ENCODE measurements at regions not wholly inside any gene's neighbourhood (a gene's known extent, or its start where the extent isn't known, plus 50 kb on each side); places are given as distances from the start of the nearest gene placed in this dataset.

DNA sequence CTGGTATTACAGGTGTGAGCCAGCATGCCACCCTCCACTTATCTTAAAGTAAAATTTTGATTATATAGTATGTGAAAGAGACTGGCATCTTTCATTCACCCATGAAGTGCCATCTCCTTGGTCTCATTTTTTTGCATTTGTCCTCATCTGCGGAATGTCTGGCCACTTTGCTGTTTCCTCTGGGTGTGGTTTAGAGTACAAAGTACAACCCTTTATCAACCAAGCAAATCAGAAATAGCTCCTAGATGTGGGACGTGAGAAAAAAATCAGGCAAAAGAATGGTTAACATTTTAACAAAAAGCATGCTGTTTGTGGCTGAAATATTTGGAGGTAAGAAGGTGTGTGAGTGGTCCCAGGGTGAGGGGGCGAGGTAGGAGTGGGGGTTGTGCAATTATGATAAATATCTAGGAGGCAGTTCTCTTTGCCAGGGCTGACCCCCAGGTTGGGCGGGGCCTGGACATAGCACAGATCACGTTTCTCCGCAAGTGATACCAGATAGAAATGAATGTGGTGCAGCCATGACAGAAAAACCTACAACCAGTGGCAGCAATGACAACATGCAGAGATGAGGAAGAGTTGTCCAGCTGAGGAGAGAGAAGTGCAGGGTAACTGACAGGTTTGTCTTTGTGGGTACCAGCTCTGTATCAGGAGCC, 115.8 kb upstream of the SERTAD2 start:
- no peak for DNase-seq

DNA sequence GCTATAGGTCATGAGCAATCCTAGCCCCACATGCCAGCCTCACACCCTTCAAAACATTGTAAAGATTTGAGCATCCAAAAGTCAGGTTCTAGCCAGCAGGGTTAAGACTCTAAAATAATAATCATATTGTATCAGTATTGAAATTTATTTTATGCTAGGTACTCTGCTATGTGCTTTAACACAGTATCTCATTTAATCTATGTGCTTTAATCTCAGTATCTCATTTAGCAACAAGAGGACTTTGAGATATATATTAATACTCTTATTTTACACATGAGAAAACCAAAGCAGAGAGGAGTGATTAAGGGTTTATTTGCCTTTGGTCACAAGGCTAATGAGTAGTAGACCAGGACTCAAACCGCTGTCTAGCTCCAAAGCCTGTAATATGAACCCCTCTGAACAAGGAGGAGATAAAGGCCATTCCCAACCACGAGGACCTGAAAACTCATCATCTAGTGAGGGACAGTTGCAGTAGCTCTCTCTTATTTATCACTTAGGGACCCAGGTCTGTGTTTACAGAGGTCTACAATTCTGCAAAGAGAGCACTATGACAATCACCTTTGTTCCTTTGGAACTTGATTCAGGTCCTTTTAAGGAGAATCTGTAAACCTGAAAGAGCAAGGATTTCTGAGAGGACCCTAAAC, 116.5 kb upstream of the SERTAD2 start:
- no peak for DNase-seq

DNA sequence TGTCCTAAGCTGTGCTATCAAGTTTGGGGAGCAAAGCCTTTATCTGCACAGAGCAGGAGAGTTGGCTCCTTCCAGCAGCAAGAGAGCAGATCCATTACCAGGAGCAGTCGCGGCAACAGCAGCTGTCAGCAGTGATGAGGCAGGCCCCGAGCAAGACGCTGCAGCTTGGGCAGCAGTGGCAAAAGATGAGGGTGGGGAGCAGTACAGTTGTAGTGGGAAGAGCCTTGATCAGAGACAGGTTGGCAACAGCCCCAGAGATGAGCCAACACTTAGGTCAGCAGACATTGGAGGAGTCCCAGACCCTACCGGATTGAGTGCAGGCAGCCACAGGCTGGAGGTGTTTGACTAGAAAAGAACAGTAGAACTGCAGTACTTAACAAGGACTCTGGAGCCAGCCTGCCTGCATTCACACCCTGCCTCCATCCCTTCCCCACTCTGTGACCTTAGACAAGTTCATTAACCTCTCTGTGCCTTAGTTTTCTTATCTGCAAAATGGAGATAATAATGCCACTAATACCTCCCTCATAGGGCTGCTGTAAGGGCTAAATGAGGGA, 117.1 kb upstream of the SERTAD2 start:
- DNase-seq = no peak

DNA sequence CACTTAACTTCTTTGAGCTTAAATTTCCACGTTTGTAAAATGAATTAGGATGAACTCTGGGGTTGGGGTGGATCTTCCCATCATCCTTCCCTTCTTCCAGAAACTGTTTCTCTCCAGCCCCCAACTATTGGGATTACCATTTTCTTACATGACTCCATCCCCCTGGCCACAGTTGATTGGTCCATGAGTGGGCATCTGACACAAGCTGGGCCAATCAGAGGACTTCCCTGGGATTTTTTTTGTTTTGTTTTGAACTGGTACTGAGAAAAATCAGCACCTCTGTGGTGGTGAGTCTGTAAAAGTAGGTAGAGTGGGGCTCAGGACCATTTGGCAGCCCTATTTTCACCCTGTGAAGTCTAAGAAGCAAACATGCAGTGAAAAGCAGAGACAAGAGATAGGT, 118.0 kb upstream of the SERTAD2 start:
- no peak for DNase-seq

DNA sequence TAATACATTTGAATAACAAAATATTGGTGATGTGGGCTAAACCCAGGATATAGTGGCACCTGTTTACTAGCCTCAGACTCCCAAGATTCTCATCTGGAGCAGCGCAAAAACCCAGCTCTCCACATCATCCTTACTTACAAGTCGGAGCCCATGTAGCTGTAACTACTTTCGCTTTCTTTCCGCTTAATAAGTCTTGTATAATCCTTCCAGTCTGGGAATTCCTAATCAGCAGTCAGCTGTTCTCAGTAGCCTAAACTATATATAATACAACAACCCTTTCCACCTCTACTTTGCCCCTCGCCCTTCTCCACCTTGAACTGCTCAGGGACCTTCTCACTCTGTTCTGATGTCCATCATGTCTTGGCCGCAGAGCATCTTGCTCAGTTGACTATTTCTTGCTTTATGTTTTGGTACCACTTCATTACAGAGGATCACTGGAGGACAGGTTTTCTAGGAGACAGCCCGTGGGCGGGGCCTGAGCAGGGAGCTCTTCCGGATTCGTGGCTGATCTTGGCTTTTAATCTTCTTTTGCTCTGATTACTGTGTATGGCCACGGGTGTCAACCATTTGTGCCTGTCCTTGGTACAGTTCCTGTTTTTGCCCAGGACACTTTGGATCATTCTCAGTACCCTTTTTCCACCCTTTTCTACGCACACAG, 119.9 kb upstream of the SERTAD2 start:
- no peak for DNase-seq

DNA sequence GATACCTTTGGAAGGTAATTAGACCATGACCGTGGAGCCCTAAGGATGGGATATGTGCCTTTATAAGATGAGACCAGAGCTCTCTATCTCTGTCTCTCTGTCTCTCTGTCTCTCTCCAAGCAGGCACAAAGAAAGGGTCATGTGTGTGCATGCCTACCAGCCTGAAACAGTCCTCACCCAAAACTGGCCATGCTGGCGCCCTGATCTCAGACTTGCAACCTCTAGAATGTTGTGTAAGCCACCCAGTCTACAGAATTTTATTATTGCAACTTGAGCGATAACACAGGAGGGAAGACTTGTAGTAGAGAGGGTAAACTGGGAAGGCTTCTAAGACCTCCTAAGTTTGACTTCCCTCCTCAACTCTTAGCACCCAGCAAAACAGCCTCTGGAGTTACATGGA, 124.1 kb upstream of the SERTAD2 start:
- DNase-seq = no peak

DNA sequence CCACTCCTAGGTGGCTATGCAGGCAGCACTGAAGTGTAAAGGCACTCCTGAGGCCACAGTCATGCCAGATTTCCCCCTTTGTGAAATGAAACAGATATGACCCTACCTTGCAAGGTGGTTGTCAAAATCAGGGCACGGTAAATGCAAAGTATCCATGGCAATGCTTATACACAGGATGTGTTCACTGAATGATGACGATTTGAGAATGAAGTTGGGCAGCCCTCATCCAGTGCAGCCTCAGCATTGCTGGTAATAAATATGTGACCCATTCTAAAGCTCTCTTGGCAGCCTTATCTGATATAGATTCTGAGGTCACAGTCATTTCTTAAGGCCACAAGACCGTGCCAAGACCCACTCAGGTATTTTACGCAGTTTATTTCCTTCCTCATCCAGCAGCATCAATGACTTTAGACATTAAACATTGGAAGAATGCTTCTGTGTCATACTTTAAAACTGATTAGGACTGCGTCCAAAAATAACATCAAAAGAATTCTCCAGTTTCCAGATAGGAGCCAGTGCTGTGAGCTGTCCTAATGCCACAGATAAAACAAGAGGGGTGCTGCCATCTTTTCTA, 125.5 kb upstream of the SERTAD2 start:
- no peak for DNase-seq

DNA sequence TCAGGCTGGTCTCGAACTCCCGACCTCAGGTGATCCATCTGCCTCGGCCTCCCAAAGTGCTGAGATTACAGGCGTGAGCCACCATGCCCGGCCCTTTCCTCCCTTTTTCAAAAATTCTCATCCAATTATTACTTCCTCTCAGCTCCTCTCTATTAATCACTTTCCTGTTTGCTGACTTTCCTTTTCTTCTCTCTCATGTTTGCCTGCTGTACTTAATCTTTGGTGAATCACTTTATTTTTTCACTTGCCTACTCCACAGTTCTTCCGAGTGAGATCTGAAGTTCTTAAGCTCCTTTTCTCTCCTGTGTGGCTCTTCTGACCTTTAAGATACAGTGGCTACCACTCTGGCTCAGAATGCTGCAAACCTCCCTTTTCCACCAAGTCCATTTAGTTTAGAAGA, 126.3 kb upstream of the SERTAD2 start:
- no peak for DNase-seq

DNA sequence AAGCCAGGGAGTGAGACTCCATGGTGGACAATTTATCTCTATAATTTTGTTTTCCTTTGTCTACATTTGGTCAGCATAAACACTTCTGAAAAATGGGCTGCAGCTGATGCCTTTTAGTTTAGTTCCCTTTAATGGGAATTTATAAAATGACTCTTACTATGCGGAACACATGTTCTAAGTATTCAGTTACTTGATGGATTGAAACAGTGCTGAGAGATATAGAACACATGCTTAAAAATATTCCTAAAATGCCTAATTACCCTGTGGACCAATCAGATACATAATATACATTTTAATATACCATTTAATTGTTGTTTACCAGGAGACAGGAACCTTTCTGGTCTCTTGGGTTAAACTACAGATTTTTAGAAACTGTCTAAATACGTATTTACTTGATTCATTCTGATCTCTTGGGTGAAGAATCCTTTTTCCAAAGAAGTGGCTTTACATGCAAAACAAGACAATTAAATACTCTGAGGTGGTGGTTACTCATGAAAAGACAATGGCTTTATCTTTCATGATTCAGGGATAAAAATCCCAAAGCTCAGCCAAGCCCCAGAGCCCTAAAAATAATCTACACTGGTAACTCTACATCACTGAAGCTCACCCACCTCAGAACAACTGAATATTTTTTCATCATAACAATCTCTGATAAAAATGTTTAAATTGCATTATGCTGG, 128.1 kb upstream of the SERTAD2 start:
- DNase-seq = no peak

DNA sequence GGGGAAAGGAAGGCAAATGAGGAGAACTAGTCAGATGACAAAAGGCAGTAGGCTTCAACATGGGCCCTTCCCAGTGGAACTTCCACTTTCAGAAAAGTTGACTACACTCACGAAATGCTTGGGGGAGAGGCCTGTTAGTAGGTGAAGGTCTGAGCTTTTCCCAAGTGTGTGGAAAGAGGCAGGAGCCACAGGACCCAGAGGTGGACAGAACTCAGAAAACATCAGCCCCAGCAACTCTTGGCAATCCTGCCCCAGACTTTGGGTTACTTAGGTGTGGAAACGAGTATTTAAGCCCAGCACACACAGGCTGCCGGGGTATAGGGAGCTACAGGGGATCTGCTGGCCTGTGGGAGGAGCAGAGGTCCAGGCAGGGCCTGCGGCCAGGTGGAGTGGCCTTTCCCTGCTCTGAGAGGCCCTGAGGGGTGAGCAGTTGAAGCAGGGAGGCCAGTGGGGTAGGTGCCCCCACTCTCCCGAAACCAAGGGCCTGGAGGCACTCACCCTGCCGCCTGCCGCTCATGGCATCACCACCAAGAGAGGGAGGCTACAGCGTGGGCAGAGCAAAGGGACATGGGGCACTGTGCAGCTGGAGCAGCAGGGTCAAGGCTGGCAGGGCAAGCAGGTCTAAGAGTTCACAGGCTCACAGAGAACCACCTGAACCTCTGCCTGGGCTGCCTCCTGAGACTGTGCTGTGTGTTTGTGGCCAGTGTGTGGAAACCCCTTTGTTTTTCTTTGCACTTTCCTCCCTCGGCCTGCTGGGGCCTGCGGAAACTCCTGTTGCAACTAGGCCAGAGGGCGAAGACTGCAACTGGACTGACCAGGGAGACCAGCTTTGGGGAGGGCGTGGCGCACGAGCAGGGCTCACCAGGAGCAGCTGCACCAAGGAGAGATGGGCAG, 130.7 kb upstream of the SERTAD2 start:
- no peak for DNase-seq

DNA sequence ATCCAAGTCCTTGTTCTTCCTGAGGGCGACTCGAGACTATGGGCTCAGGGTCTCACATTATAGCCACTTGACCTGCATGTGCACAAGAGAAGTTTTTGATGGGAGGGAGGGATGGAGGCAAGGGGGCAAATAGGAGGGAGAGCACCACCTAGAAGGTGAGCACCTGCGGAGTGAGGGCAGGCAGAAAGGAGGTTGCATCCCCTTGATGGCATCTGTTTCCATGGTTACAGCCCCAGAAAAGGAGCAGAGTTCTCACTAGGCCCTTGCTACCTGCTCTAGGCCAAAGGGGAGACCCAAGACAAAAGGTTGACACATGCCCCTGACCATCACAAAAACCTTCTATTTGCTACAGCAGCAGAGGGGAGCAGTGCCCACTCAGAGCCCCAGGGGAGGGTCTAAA, 131.5 kb upstream of the SERTAD2 start:
- DNase-seq = no peak

DNA sequence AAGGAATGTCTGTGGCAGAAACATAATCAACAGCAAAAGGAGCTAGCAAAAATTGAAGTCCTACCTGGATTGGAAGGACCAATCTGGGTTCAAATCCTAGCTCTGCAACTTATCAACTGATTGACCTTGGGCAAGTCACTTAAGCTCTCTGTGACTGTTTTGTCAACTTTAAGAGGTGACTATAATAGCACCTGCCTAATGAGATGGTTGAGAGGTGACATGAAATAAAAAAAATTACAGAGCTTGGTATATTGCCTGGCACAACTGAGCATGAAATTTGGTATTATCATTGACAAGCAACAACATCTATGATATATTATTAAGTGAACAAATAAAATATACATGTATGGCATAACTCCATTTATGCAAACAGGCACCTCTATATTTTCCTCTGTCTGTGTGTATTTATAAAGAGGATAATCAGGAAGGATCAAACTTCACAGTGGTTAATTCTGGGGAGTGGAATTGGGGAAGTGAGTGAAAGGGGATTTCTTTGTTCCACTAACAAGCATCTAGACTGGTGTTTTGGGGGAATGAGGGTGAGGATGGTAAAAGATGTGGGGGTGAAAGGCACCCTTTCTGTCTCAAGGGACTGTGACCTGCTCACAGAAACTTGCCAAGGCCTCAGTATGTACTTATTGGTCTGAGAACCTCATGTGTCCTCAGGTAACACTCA, 132.8 kb upstream of the SERTAD2 start:
- no peak for DNase-seq

DNA sequence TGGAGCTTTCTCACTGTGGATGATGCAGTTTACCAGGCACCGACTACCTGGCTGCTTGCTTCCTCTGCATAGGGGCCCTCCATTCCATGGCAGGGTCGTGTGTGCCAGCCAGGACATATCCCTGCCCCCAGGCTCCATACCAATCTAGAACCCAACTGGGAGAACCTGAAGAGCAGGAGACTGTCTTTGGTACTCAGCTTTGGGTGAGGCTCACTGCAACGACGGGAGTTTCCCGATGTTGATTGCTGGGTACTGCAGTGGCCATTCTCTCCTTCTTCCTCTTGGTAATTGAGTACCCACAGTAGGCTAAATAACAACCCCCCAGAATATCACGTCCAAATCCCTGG, 133.3 kb upstream of the SERTAD2 start:
- DNase-seq = no peak

DNA sequence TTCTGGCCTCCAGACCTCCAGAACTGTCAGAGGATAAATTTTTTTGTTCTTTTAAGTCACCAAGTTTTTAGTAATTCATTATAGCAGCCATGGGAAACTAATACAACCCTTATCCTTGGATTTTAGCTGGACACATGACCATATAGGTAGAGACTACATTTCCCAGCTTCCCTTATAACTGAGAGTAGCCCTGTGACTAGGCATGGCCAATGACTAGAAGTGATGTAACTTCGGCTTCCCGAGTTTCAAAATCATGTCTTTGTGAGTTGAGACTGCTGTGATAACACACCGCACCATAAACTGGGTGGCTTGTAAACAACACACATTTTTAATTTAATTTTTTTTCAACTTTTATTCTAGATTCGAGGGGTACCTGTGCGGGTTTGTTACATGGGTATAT, 134.0 kb upstream of the SERTAD2 start:
- no peak for DNase-seq

DNA sequence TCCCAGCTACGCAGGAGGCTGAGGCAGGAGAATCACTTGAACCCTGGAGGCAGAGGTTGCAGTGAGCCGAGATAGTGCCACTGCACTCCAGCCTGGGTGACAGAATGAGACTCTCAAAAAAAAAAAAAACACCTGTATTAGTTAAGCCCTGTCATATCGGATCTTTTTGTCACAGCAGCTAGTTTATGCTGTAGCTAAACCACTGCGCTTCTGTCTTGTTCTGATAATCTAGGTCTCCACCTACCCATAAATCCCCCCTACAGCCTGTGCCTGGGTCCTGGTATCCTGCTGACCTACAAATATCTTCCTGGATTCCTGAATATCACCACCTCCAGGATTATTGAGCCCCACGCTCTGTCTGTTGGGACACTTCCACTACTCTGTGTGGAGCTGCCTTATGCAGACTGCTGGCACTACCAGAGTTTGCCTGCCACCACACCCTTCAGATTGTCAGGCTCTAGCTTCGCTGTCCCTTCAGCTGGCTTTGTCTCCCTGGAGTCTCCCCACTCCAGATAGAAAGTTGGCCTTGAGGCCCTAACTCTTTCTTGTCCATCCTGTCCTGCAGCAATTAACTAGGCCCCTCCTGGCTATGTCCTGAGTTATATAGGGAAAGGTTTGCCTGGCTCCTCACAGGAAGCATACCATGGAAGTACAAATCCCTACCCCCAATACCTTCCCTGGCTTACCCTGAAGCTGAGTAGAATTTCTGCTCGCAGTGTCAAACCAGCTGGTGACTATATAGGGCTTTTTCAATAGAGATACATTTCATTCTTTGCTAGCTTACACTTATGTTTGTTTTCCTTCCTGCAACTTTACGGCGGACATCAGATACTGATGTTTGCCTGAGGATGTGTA, 136.0 kb upstream of the SERTAD2 start:
- no peak for DNase-seq

DNA sequence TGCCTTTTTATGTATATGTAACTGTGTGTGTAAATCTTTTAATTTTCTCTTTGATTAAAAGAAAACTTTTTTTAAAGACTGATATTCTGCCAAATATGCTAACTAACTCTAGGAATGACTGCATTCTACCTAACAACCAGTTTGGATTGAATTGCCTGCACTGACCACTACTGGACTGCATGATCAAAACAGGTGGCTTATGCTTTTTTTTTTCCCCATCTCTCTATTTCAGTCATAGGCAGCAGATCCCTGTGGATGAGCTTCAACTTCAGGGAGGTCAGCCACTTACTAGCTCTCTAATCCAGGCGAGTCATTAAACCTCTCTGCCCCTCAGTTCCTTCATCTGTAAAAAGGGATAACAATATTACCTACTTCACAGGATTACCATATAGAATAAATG, 138.6 kb upstream of the SERTAD2 start:
- no peak for DNase-seq

DNA sequence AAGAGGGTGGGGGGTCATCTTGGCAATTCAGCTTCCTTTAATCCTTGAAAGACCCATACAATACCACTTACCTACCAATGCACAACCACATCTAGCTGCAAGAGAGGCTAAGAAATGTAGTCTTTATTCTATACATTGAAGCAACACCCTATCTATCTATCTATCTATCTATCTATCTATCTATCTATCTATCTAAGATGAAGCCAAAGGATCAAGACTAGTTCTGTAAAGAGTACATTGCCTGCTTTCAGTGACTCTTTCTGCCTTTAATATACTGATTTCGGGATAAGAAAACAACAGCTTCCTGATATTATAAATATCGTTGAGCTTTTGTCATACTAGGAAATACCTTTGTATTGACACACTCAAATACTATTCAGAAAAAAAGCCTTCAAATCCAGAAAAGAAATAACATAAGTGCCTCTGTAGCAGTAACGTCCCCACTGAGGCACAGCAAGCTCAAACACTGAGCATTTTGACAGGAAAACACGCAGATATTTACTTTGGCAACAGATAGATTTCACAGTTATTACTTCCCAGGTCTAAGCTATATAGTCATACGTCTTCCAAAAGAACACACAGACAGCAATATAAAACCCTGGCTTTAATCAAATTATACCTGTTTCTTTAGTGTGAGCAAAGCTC, 139.4 kb upstream of the SERTAD2 start:
- DNase-seq = no peak

DNA sequence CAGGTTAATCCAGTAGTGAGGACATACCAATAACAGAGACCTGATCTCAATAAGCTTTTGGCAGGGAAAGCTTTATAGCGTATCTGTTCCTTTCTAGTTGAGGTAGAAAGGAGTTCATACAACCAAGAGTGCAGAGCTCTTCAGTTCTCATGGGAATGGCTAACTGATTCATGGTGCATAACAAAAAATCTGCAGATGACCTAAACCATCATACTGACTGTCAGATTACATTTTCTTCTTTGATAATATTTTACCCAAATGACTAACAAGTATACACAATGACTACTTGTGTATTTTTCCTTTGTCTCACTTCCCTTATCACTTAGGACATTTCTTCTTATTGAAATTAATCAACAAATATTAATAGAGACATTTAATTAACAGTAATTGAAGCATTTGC, 140.0 kb upstream of the SERTAD2 start:
- DNase-seq = no peak

DNA sequence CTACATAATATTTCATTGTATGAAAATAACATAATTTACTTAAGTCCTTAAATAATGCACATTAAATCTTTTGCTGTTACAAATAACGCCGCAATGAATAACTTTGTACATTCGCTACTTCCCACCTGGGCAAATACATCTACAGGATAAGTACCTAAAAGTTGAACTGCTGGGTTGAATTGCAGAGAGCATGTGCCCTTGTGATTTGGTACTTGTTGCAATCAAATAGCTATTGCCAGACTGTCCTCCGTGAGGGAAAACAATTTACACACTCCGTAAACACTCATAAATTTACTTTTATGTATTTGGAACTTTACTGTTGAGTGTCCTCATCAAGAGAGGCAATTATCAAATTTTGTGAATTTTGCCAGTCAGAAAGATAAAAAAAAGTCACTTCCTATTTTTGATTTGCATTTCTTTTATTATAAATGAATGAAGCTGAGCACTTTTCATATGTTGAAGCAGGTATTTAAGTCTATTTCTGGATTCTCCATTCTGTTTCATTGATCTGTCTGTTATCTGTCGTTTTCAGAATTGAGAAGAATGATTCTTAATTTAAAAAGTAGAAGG, 140.8 kb upstream of the SERTAD2 start:
- no peak for DNase-seq

Measured in renal pelvis (tissue), 1 donor.